H1 (cell line): ENCODE measurements at regions not wholly inside any gene's neighbourhood (a gene's known extent, or its start where the extent isn't known, plus 50 kb on each side); places are given as distances from the start of the nearest gene placed in this dataset.

Experiments
- JUND ChIP-seq: IDR thresholded peaks from 2 replicates; pipeline ENCODE4 v1.6.1; 2011; ENCODE audit warnings: mild to moderate bottlenecking, improper control_type of control experiment, low read length
- PHF8 ChIP-seq: fragments of 200-600 bp; sonication (generic); conservative IDR thresholded peaks from 2 replicates; pipeline ENCODE4 v1.7.1; 2012; ENCODE audit warnings: low read depth, mild to moderate bottlenecking, inconsistent platforms, low read length, moderate library complexity
- SIRT6 ChIP-seq: IDR thresholded peaks from one replicate; pipeline ENCODE4 v1.7.1; 2012; ENCODE audit warnings: low read length, inconsistent platforms
- YY1 ChIP-seq: IDR thresholded peaks from 2 replicates; pipeline ENCODE4 v1.6.1; 2011; ENCODE audit warnings: low read depth, mild to moderate bottlenecking, low read length

- no peak for TF ChIP-seq PHF8
- TF ChIP-seq YY1: no peak
- no peak for TF ChIP-seq SIRT6
- no peak for TF ChIP-seq JUND
These were observed 143.6 kb upstream of the JARID2 start (continued) for GRCh38 chr6:15102241-15102640.
